HEK293 (cell line): ENCODE measurements at regions not wholly inside any gene's neighbourhood (a gene's known extent, or its start where the extent isn't known, plus 50 kb on each side); places are given as distances from the start of the nearest gene placed in this dataset.

ENCODE experiments used
- CTCF ChIA-PET: fragments of 350-600 bp; formaldehyde crosslinking; extraction: SDS; loops from one replicate; lab custom pipeline; 2021; ENCODE audit warnings: antibody characterized with exemption; lab: Yijun Ruan, JAX
- POLR2A ChIA-PET: fragments of 300-600 bp; formaldehyde crosslinking; extraction: SDS; loops from one replicate; lab custom pipeline; 2020; ENCODE audit warnings: antibody characterized with exemption, inconsistent platforms; lab: Yijun Ruan, JAX
- H3K27ac ChIP-seq: fragments of 200-500 bp; sonication (Bioruptor generic); 2 replicates; pipeline ENCODE4 v1.5.1; 2014; ENCODE audit warnings: low read depth, low read length, control low read depth, inconsistent platforms; ENCODE audit errors: extremely low read depth
- H3K36me3 ChIP-seq, 2 experiments: fragments of 200-500 bp in 1 of 2; sonication (Bioruptor generic) in 1 of 2; 1 replicate in 1 of 2; 2 replicates in 1 of 2; pipeline ENCODE4 v1.5.1; 2014 to 2017; ENCODE audit warnings: inconsistent platforms in 2 of 2, low read length in 2 of 2; ENCODE audit not compliant: control insufficient read depth in 2 of 2, insufficient read depth in 1 of 2
- H3K4me1 ChIP-seq: fragments of 200-500 bp; sonication (Bioruptor generic); 2 replicates; pipeline ENCODE4 v1.5.1; 2014; ENCODE audit warnings: mild to moderate bottlenecking, low read length, inconsistent platforms; ENCODE audit not compliant: control insufficient read depth, insufficient read depth
- H3K4me3 ChIP-seq: 2 replicates; pipeline ENCODE4 v1.5.1; 2011; ENCODE audit warnings: low read depth, mild to moderate bottlenecking, control low read depth, low read length, moderate library complexity
- H3K9me3 ChIP-seq: fragments of 200-500 bp; sonication (Bioruptor generic); 2 replicates; pipeline ENCODE4 v1.5.1; 2014; ENCODE audit warnings: low read depth, low read length, inconsistent platforms; ENCODE audit not compliant: control insufficient read depth, insufficient read depth
- BCL11A ChIP-seq: fragments of 450-650 bp; formaldehyde crosslinking; IDR thresholded peaks from 2 replicates; pipeline ENCODE4 v1.5.1; 2016; ENCODE audit warnings: low read depth, missing biosample characterization, missing genetic modification characterization
- BCL11B ChIP-seq: fragments of 450-650 bp; formaldehyde crosslinking; IDR thresholded peaks from 2 replicates; pipeline ENCODE4 v1.5.1; 2016; ENCODE audit warnings: low read depth, missing biosample characterization, missing genetic modification characterization
- KLF10 ChIP-seq: fragments of 450-650 bp; IDR thresholded peaks from 2 replicates; pipeline ENCODE4 v1.5.1; 2018; ENCODE audit warnings: missing biosample characterization, mild to moderate bottlenecking, missing genetic modification characterization
- KLF9 ChIP-seq: fragments of 450-650 bp; formaldehyde crosslinking; IDR thresholded peaks from 2 replicates; pipeline ENCODE4 v1.5.1; 2016; ENCODE audit warnings: missing biosample characterization, missing genetic modification characterization, low read depth
- OVOL3 ChIP-seq: fragments of 450-650 bp; formaldehyde crosslinking; IDR thresholded peaks from 2 replicates; pipeline ENCODE4 v1.5.1; 2016; ENCODE audit warnings: missing biosample characterization, missing genetic modification characterization
- SP3 ChIP-seq: fragments of 450-650 bp; formaldehyde crosslinking; IDR thresholded peaks from 2 replicates; pipeline ENCODE4 v1.5.1; 2016; ENCODE audit warnings: missing biosample characterization, missing genetic modification characterization
- ZNF112 ChIP-seq: fragments of 450-650 bp; formaldehyde crosslinking; IDR thresholded peaks from 2 replicates; pipeline ENCODE4 v1.5.0; 2017; ENCODE audit warnings: missing biosample characterization, missing genetic modification characterization
- ZNF155 ChIP-seq: fragments of 450-650 bp; formaldehyde crosslinking; IDR thresholded peaks from 2 replicates; pipeline ENCODE4 v1.5.1; 2016; ENCODE audit warnings: missing biosample characterization, missing genetic modification characterization
- ZNF16 ChIP-seq: fragments of 450-650 bp; formaldehyde crosslinking; IDR thresholded peaks from 2 replicates; pipeline ENCODE4 v1.5.1; 2016; ENCODE audit warnings: low read depth, missing biosample characterization, missing genetic modification characterization
- ZNF2 ChIP-seq: fragments of 450-650 bp; formaldehyde crosslinking; IDR thresholded peaks from 2 replicates; pipeline ENCODE4 v1.5.1; 2016; ENCODE audit warnings: missing biosample characterization, missing genetic modification characterization
- ZNF24 ChIP-seq: fragments of 450-650 bp; formaldehyde crosslinking; IDR thresholded peaks from 2 replicates; pipeline ENCODE4 v1.5.1; 2016; ENCODE audit warnings: missing biosample characterization, missing genetic modification characterization
- ZNF274 ChIP-seq, 2 experiments: fragments of 200-500 bp in 1 of 2; fragments of 450-650 bp in 1 of 2; sonication (Bioruptor generic) in 1 of 2; formaldehyde crosslinking in 1 of 2; IDR thresholded peaks; 2 replicates each; pipeline versions ENCODE4 v1.5.1 to v1.6.1; 2014 to 2016; ENCODE audit warnings: borderline replicate concordance in 1 of 2, inconsistent platforms in 1 of 2, low read length in 1 of 2, missing biosample characterization in 1 of 2, missing genetic modification characterization in 1 of 2
- ZNF473 ChIP-seq: fragments of 450-650 bp; formaldehyde crosslinking; IDR thresholded peaks from 2 replicates; pipeline ENCODE4 v1.5.1; 2017; ENCODE audit warnings: missing biosample characterization, missing genetic modification characterization
- ZNF558 ChIP-seq: fragments of 450-650 bp; formaldehyde crosslinking; IDR thresholded peaks from 2 replicates; pipeline ENCODE4 v1.5.1; 2016; ENCODE audit warnings: missing biosample characterization, missing genetic modification characterization
- ZNF776 ChIP-seq: fragments of 450-650 bp; formaldehyde crosslinking; IDR thresholded peaks from 2 replicates; pipeline ENCODE4 v1.5.0; 2017; ENCODE audit warnings: missing biosample characterization, missing genetic modification characterization, borderline replicate concordance
- TF ChIP-seq, protein P1 (sequence below): fragments of 450-650 bp; formaldehyde crosslinking; IDR thresholded peaks from 2 replicates; pipeline ENCODE4 v1.5.1; 2016; ENCODE audit warnings: missing biosample characterization, missing genetic modification characterization
- TF ChIP-seq, protein P2 (sequence below): fragments of 450-650 bp; IDR thresholded peaks from 2 replicates; pipeline ENCODE4 v1.5.1; 2018; ENCODE audit warnings: missing biosample characterization, missing genetic modification characterization
- TF ChIP-seq, protein P3 (sequence below): fragments of 450-650 bp; formaldehyde crosslinking; IDR thresholded peaks from 2 replicates; pipeline ENCODE4 v1.5.1; 2016; ENCODE audit warnings: missing biosample characterization, missing genetic modification characterization
- TF ChIP-seq, protein P4 (sequence below): fragments of 450-650 bp; formaldehyde crosslinking; IDR thresholded peaks from 2 replicates; pipeline ENCODE4 v1.5.1; 2016; ENCODE audit warnings: missing biosample characterization, missing genetic modification characterization
- TF ChIP-seq, protein P5 (sequence below): fragments of 450-650 bp; formaldehyde crosslinking; optimal IDR thresholded peaks from 2 replicates; pipeline ENCODE3; 2016; ENCODE audit warnings: missing biosample characterization, mild to moderate bottlenecking, missing genetic modification characterization
- TF ChIP-seq, protein P6 (sequence below): fragments of 450-650 bp; formaldehyde crosslinking; IDR thresholded peaks from 2 replicates; pipeline ENCODE4 v1.5.1; 2016; ENCODE audit warnings: missing biosample characterization, missing genetic modification characterization, borderline replicate concordance
- TF ChIP-seq, protein P7 (sequence below): sonication (generic); formaldehyde crosslinking; IDR thresholded peaks from 2 replicates; pipeline ENCODE4 v1.8.1; 2022; ENCODE audit warnings: mild to moderate bottlenecking, moderate library complexity, missing genetic modification reagents

DNA sequence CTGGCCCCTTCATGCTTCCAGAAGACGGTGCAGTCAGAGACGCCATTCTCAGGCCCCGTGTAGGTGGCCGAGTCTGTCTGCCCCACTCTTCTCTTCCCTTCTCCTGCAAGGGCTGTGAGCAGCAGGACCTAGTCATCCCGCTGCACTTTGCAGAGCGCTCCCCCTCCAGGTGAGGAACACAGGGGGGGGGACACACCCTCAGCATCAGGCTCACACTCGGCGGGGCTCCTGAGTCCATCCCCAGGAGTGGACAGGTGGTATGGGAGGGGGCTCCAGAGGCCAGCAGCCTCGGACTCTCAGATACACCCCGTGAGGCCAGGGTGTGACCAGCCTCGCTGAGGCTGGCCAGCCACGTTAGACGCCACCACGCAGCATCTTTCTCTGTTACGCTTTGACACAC lies 460.5 kb upstream of the MYT1L start:
- POLR2A ChIA-PET: no interaction called here
- H3K36me3 ChIP-seq: no peaks in the 10 kb centered on the region
- TF ChIP-seq ZNF2 (tag by site-specific recombination) (no peak), ZNF776 (tag by site-specific recombination) (no peak), ZNF24 (tag by site-specific recombination) (no peak), ZNF112 (tag by site-specific recombination) (no peak), ZNF274 (IDR thresholded peaks at IDR 0.05; ENCODE audit: low read length) (no peak), ZNF274 (tag by site-specific recombination; IDR thresholded peaks at IDR 0.05; ENCODE audit: borderline replicate concordance) (no peak), ZNF16 (tag by site-specific recombination) (no peak), BCL11A (no peak), BCL11B (tag by site-specific recombination) (no peak), OVOL3 (tag by site-specific recombination) (no peak), KLF10 (tag by site-specific recombination) (no peak), SP3 (tag by site-specific recombination) (no peak), ZNF558 (tag by site-specific recombination) (no peak)
- TF ChIP-seq, protein P1, sequence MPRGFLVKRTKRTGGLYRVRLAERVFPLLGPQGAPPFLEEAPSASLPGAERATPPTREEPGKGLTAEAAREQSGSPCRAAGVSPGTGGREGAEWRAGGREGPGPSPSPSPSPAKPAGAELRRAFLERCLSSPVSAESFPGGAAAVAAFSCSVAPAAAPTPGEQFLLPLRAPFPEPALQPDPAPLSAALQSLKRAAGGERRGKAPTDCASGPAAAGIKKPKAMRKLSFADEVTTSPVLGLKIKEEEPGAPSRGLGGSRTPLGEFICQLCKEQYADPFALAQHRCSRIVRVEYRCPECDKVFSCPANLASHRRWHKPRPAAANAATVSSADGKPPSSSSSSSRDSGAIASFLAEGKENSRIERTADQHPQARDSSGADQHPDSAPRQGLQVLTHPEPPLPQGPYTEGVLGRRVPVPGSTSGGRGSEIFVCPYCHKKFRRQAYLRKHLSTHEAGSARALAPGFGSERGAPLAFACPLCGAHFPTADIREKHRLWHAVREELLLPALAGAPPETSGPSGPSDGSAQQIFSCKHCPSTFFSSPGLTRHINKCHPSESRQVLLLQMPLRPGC (tag by site-specific recombination): no peak
- TF ChIP-seq, protein P2, sequence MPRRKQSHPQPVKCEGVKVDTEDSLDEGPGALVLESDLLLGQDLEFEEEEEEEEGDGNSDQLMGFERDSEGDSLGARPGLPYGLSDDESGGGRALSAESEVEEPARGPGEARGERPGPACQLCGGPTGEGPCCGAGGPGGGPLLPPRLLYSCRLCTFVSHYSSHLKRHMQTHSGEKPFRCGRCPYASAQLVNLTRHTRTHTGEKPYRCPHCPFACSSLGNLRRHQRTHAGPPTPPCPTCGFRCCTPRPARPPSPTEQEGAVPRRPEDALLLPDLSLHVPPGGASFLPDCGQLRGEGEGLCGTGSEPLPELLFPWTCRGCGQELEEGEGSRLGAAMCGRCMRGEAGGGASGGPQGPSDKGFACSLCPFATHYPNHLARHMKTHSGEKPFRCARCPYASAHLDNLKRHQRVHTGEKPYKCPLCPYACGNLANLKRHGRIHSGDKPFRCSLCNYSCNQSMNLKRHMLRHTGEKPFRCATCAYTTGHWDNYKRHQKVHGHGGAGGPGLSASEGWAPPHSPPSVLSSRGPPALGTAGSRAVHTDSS (tag by site-specific recombination): no peak
- TF ChIP-seq, protein P3, sequence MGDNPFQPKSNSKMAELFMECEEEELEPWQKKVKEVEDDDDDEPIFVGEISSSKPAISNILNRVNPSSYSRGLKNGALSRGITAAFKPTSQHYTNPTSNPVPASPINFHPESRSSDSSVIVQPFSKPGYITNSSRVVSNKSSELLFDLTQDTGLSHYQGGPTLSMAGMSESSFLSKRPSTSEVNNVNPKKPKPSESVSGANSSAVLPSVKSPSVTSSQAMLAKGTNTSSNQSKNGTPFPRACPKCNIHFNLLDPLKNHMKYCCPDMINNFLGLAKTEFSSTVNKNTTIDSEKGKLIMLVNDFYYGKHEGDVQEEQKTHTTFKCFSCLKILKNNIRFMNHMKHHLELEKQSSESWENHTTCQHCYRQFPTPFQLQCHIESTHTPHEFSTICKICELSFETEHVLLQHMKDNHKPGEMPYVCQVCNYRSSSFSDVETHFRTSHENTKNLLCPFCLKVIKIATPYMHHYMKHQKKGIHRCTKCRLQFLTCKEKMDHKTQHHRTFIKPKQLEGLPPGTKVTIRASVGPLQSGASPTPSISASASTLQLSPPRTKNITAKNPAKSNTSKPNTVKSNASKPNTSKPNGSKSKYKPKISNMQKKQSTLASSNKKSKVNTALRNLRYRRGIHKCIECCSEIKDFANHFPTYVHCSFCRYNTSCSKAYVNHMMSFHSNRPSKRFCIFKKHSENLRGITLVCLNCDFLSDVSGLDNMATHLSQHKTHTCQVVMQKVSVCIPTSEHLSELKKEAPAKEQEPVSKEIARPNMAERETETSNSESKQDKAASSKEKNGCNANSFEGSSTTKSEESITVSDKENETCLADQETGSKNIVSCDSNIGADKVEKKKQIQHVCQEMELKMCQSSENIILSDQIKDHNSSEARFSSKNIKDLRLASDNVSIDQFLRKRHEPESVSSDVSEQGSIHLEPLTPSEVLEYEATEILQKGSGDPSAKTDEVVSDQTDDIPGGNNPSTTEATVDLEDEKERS: no peak
- no peaks in the 10 kb centered on the region for H3K9me3 ChIP-seq
- CTCF ChIA-PET: no interaction called here
- no peak overlapping the region for H3K4me3 ChIP-seq
- no peaks in the 10 kb centered on the region for H3K4me1 ChIP-seq
- H3K27ac ChIP-seq: no peak overlapping the region

DNA sequence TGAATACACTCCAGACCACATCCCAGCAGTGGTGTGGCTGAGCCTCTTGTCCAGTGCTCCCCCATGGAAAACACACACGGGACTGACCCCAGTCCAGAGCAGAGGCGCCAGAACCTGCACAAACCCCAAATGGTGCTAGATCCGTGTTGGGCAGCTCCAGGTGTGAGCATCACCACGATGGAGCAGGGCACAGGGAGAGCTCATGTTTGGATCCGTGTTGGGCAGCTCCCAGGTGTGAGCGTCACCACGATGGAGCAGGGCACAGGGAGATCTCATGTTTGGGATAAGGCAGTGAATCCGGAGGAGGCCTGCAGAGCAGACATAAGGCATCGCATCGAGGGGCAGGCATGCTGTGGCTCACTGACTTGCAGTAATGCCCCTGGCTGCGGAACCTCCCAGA lies 460.0 kb upstream of the MYT1L start:
- H3K36me3 ChIP-seq: no peaks in the 10 kb centered on the region
- no peak overlapping the region for H3K27ac ChIP-seq
- ChIA-PET POLR2A (no interaction called here), CTCF (no interaction called here)
- no peaks in the 10 kb centered on the region for H3K4me1 ChIP-seq
- no peaks in the 10 kb centered on the region for H3K9me3 ChIP-seq
- no peak overlapping the region for H3K4me3 ChIP-seq
- no peak for TF ChIP-seq KLF9 (tag by site-specific recombination)
- no peak for TF ChIP-seq ZNF24 (tag by site-specific recombination)
- TF ChIP-seq, protein P4, sequence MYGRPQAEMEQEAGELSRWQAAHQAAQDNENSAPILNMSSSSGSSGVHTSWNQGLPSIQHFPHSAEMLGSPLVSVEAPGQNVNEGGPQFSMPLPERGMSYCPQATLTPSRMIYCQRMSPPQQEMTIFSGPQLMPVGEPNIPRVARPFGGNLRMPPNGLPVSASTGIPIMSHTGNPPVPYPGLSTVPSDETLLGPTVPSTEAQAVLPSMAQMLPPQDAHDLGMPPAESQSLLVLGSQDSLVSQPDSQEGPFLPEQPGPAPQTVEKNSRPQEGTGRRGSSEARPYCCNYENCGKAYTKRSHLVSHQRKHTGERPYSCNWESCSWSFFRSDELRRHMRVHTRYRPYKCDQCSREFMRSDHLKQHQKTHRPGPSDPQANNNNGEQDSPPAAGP: no peak
- TF ChIP-seq, protein P5, sequence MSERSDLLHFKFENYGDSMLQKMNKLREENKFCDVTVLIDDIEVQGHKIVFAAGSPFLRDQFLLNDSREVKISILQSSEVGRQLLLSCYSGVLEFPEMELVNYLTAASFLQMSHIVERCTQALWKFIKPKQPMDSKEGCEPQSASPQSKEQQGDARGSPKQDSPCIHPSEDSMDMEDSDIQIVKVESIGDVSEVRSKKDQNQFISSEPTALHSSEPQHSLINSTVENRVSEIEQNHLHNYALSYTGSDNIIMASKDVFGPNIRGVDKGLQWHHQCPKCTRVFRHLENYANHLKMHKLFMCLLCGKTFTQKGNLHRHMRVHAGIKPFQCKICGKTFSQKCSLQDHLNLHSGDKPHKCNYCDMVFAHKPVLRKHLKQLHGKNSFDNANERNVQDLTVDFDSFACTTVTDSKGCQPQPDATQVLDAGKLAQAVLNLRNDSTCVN (tag by site-specific recombination): no peak
- no peak for TF ChIP-seq OVOL3 (tag by site-specific recombination)
- TF ChIP-seq, protein P6, sequence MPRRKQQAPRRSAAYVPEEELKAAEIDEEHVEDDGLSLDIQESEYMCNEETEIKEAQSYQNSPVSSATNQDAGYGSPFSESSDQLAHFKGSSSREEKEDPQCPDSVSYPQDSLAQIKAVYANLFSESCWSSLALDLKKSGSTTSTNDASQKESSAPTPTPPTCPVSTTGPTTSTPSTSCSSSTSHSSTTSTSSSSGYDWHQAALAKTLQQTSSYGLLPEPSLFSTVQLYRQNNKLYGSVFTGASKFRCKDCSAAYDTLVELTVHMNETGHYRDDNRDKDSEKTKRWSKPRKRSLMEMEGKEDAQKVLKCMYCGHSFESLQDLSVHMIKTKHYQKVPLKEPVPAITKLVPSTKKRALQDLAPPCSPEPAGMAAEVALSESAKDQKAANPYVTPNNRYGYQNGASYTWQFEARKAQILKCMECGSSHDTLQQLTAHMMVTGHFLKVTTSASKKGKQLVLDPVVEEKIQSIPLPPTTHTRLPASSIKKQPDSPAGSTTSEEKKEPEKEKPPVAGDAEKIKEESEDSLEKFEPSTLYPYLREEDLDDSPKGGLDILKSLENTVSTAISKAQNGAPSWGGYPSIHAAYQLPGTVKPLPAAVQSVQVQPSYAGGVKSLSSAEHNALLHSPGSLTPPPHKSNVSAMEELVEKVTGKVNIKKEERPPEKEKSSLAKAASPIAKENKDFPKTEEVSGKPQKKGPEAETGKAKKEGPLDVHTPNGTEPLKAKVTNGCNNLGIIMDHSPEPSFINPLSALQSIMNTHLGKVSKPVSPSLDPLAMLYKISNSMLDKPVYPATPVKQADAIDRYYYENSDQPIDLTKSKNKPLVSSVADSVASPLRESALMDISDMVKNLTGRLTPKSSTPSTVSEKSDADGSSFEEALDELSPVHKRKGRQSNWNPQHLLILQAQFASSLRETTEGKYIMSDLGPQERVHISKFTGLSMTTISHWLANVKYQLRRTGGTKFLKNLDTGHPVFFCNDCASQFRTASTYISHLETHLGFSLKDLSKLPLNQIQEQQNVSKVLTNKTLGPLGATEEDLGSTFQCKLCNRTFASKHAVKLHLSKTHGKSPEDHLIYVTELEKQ (tag by site-specific recombination): no peak
- TF ChIP-seq, protein P7, sequence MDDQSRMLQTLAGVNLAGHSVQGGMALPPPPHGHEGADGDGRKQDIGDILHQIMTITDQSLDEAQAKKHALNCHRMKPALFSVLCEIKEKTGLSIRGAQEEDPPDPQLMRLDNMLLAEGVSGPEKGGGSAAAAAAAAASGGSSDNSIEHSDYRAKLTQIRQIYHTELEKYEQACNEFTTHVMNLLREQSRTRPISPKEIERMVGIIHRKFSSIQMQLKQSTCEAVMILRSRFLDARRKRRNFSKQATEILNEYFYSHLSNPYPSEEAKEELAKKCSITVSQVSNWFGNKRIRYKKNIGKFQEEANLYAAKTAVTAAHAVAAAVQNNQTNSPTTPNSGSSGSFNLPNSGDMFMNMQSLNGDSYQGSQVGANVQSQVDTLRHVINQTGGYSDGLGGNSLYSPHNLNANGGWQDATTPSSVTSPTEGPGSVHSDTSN (CRISPR knock-in tag): no peak
- TF ChIP-seq ZNF473 (tag by site-specific recombination): no peak
- TF ChIP-seq ZNF155 (tag by site-specific recombination): no peak
